ENCODE measurements at regions not wholly inside any gene's neighbourhood (a gene's known extent, or its start where the extent isn't known, plus 50 kb on each side); places are given as distances from the start of the nearest gene placed in this dataset.

- Histone ChIP-seq H3K9me3 (replicated peaks; ENCODE audit: control insufficient read depth, insufficient read depth, low read length) (no peaks in the 10 kb centered on the region), H3K27me3 (replicated peaks in 1 of 2; ENCODE audit: control insufficient read depth in 2 of 2, insufficient read depth in 2 of 2, low read length in 1 of 2) (no peaks in the 10 kb centered on the region), H4K20me1 (ENCODE audit: control insufficient read depth, insufficient read depth) (no peaks in the 10 kb centered on the region), H3K4me1 (ENCODE audit: control insufficient read depth, insufficient read depth, low read length) (no peaks in the 10 kb centered on the region), H3K79me2 (ENCODE audit: control insufficient read depth, insufficient read depth, low read length) (no peaks in the 10 kb centered on the region), H2AFZ (ENCODE audit: control insufficient read depth, low read depth, low read length) (no peak overlapping the region), H3K9ac (ENCODE audit: control insufficient read depth, insufficient read depth, low read length) (no peak overlapping the region), H3K4me3 (no peak overlapping the region), H3K27ac (ENCODE audit: control insufficient read depth, insufficient read depth) (no peak overlapping the region), H3K4me2 (ENCODE audit: control insufficient read depth, insufficient read depth) (no peak overlapping the region), H3K36me3 (ENCODE audit: control insufficient read depth in 2 of 2, insufficient read depth in 2 of 2, low read length in 1 of 2) (no peaks in the 10 kb centered on the region)
- ATAC-seq: no peak
- BruUV-seq (replicated peaks): no TSS peak
- ChIA-PET SMC1A (ENCODE audit: uncharacterized antibody, unreplicated experiment) (no interaction called here), CTCF (interaction anchor here (2.0 kb wide), 1 partner anchor 19 kb away, joined by 12 read pairs; no protein-coding TSS in a partner anchor), RAD21 (ENCODE audit: unreplicated experiment) (no interaction called here), POLR2A (no interaction called here)
- 15% methylated on average over 2 of the region's 2 CpGs for WGBS (ENCODE audit: insufficient coverage, insufficient replicate concordance, low lambda C conversion rate, missing lambda C conversion rate)
- no peak for FAIRE-seq
- no peak for TF ChIP-seq STAT3 (IDR thresholded peaks at IDR 0.05; ENCODE audit: low read depth, low read length)
- TF ChIP-seq, protein P1, sequence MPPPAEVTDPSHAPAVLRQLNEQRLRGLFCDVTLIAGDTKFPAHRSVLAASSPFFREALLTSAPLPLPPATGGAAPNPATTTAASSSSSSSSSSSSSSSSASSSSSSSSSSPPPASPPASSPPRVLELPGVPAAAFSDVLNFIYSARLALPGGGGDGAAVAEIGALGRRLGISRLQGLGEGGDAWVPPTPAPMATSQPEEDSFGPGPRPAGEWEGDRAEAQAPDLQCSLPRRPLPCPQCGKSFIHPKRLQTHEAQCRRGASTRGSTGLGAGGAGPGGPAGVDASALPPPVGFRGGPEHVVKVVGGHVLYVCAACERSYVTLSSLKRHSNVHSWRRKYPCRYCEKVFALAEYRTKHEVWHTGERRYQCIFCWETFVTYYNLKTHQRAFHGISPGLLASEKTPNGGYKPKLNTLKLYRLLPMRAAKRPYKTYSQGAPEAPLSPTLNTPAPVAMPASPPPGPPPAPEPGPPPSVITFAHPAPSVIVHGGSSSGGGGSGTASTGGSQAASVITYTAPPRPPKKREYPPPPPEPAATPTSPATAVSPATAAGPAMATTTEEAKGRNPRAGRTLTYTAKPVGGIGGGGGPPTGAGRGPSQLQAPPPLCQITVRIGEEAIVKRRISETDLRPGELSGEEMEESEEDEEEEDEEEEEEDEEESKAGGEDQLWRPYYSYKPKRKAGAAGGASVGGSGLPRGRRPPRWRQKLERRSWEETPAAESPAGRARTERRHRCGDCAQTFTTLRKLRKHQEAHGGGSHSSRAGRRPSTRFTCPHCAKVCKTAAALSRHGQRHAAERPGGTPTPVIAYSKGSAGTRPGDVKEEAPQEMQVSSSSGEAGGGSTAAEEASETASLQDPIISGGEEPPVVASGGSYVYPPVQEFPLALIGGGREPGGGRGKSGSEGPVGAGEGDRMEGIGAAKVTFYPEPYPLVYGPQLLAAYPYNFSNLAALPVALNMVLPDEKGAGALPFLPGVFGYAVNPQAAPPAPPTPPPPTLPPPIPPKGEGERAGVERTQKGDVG (CRISPR knock-in tag; IDR thresholded peaks at IDR 0.05): no peak
- no peak for TF ChIP-seq ZBED1 (IDR thresholded peaks at IDR 0.05; ENCODE audit: borderline replicate concordance)
- TF ChIP-seq, protein P2, sequence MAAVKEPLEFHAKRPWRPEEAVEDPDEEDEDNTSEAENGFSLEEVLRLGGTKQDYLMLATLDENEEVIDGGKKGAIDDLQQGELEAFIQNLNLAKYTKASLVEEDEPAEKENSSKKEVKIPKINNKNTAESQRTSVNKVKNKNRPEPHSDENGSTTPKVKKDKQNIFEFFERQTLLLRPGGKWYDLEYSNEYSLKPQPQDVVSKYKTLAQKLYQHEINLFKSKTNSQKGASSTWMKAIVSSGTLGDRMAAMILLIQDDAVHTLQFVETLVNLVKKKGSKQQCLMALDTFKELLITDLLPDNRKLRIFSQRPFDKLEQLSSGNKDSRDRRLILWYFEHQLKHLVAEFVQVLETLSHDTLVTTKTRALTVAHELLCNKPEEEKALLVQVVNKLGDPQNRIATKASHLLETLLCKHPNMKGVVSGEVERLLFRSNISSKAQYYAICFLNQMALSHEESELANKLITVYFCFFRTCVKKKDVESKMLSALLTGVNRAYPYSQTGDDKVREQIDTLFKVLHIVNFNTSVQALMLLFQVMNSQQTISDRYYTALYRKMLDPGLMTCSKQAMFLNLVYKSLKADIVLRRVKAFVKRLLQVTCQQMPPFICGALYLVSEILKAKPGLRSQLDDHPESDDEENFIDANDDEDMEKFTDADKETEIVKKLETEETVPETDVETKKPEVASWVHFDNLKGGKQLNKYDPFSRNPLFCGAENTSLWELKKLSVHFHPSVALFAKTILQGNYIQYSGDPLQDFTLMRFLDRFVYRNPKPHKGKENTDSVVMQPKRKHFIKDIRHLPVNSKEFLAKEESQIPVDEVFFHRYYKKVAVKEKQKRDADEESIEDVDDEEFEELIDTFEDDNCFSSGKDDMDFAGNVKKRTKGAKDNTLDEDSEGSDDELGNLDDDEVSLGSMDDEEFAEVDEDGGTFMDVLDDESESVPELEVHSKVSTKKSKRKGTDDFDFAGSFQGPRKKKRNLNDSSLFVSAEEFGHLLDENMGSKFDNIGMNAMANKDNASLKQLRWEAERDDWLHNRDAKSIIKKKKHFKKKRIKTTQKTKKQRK (IDR thresholded peaks at IDR 0.05; ENCODE audit: low read depth, low read length): no peak
- no peak for TF ChIP-seq MEF2A (IDR thresholded peaks at IDR 0.05; ENCODE audit: insufficient read depth, low read depth, low read length)
- TF ChIP-seq EED (IDR thresholded peaks at IDR 0.05; ENCODE audit: low read depth): no peak
- TF ChIP-seq CTCF (IDR thresholded peaks at IDR 0.05 in 2 of 3, conservative IDR thresholded peaks at IDR 0.05 in 1 of 3; ENCODE audit: control insufficient read depth in 2 of 3, extremely low read depth in 1 of 3, insufficient read depth in 1 of 3, low read depth in 3 of 3, low read length in 3 of 3): no peak
- no peak for TF ChIP-seq CBX3 (IDR thresholded peaks at IDR 0.05; ENCODE audit: borderline replicate concordance, low read depth)
- no peak for DNase-seq (ENCODE audit: low read depth, low spot score)
- intact Hi-C loops (cut with micrococcal nuclease; ENCODE audit: unreplicated experiment): no loop called here
- in situ Hi-C loops (cut with MboI): no loop called here
These were observed 51.2 kb upstream of the C1QTNF7 start for GRCh38 chr4:15376594-15376993.
